ENCODE measurements at regions not wholly inside any gene's neighbourhood (a gene's known extent, or its start where the extent isn't known, plus 50 kb on each side); places are given as distances from the start of the nearest gene placed in this dataset.

DNA sequence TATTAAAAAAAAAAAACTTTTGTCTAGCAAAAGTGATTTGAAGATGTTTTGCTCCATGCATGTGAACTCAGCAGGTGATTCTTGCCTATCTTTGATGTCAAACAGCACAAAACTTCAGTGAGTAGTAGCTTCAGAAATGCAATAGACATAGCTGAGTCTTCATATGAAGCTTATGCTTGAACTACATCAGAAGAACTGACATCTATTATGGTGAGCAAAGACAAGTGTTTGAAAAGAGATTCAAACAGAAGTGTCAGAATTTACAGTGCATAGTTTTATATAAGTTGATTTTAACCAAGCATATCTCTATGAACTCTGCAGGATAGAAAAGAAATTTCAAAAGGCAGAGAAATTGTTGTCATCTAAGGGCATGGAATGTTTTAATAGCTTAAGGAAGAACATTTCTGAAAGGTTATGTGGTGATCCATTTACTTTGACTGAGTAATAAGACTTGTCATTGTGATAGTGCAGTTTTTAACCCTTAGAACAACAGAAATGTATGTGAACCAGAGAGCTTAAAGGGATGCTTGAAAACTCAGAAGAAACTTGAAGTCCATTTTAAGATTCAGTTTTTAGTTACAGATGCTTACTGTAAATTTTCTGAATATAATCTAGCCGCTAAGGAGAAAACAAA is 351.4 kb downstream of the MDFIC start:
- TF ChIP-seq, protein P1, sequence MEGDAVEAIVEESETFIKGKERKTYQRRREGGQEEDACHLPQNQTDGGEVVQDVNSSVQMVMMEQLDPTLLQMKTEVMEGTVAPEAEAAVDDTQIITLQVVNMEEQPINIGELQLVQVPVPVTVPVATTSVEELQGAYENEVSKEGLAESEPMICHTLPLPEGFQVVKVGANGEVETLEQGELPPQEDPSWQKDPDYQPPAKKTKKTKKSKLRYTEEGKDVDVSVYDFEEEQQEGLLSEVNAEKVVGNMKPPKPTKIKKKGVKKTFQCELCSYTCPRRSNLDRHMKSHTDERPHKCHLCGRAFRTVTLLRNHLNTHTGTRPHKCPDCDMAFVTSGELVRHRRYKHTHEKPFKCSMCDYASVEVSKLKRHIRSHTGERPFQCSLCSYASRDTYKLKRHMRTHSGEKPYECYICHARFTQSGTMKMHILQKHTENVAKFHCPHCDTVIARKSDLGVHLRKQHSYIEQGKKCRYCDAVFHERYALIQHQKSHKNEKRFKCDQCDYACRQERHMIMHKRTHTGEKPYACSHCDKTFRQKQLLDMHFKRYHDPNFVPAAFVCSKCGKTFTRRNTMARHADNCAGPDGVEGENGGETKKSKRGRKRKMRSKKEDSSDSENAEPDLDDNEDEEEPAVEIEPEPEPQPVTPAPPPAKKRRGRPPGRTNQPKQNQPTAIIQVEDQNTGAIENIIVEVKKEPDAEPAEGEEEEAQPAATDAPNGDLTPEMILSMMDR (IDR thresholded peaks at IDR 0.05) = no peak
- no peak for TF ChIP-seq POLR2A (IDR thresholded peaks at IDR 0.05)

All from heart left ventricle (tissue), 13 donors.